ENCODE measurements at regions not wholly inside any gene's neighbourhood (a gene's known extent, or its start where the extent isn't known, plus 50 kb on each side); places are given as distances from the start of the nearest gene placed in this dataset.

- Histone ChIP-seq H3K4me1 (ENCODE audit: control insufficient read depth, insufficient read depth, low read length) (no peaks in the 10 kb centered on the region), H3K36me3 (ENCODE audit: control insufficient read depth in 2 of 2, insufficient read depth in 1 of 2, low read length in 2 of 2) (no peaks in the 10 kb centered on the region), H3K4me3 (ENCODE audit: low read depth, low read length) (no peak overlapping the region), H3K9me3 (ENCODE audit: control insufficient read depth, insufficient read depth, low read depth, low read length) (no peaks in the 10 kb centered on the region; the same call in 1 of the 2 replicates), H3K27ac (ENCODE audit: extremely low read depth, low read depth, low read length) (no peak overlapping the region)
- ChIA-PET POLR2A (no interaction called here), CTCF (no interaction called here)
- TF ChIP-seq SALL2 (tag by site-specific recombination; IDR thresholded peaks at IDR 0.05; ENCODE audit: borderline replicate concordance) (no peak), MZF1 (tag by site-specific recombination; IDR thresholded peaks at IDR 0.05; ENCODE audit: borderline replicate concordance) (no peak), BCL11A (tag by site-specific recombination; IDR thresholded peaks at IDR 0.05; ENCODE audit: low read depth) (no peak), ZNF121 (tag by site-specific recombination; IDR thresholded peaks at IDR 0.05) (no peak), ZNF529 (tag by site-specific recombination; IDR thresholded peaks at IDR 0.05; ENCODE audit: insufficient replicate concordance) (no peak), ZNF600 (tag by site-specific recombination; IDR thresholded peaks at IDR 0.05) (no peak), ZNF623 (tag by site-specific recombination; IDR thresholded peaks at IDR 0.05) (no peak), MYNN (tag by site-specific recombination; IDR thresholded peaks at IDR 0.05; ENCODE audit: borderline replicate concordance) (no peak), ZBTB21 (tag by site-specific recombination; IDR thresholded peaks at IDR 0.05) (no peak), ZNF133 (tag by site-specific recombination; IDR thresholded peaks at IDR 0.05) (no peak), ZNF311 (tag by site-specific recombination; IDR thresholded peaks at IDR 0.05; ENCODE audit: borderline replicate concordance) (no peak), ZSCAN16 (tag by site-specific recombination; IDR thresholded peaks at IDR 0.05) (no peak), ZNF302 (tag by site-specific recombination; IDR thresholded peaks at IDR 0.05; ENCODE audit: low read depth) (no peak), ZNF146 (tag by site-specific recombination; IDR thresholded peaks at IDR 0.05) (no peak), ZFHX2 (tag by site-specific recombination; conservative IDR thresholded peaks at IDR 0.05) (no peak), ZSCAN4 (tag by site-specific recombination; IDR thresholded peaks at IDR 0.05) (no peak)
These were observed 367.6 kb downstream of the TENT5A start for GRCh38 chr6:81384921-81385320.

- ChIA-PET POLR2A (no interaction called here), CTCF (interaction anchor here (0.6 to 0.7 kb wide), 2 partner anchors 21 to 410 kb away, joined by 3 read pairs; no protein-coding TSS in a partner anchor)
- Histone ChIP-seq H3K4me3 (ENCODE audit: low read depth, low read length) (no peak overlapping the region), H3K4me1 (ENCODE audit: control insufficient read depth, insufficient read depth, low read length) (no peaks in the 10 kb centered on the region), H3K27ac (ENCODE audit: extremely low read depth, low read depth, low read length) (no peak overlapping the region), H3K9me3 (ENCODE audit: control insufficient read depth, insufficient read depth, low read depth, low read length) (no peaks in the 10 kb centered on the region; the same call in 1 of the 2 replicates), H3K36me3 (ENCODE audit: control insufficient read depth in 2 of 2, insufficient read depth in 1 of 2, low read length in 2 of 2) (no peaks in the 10 kb centered on the region)
- TF ChIP-seq ZSCAN30 (tag by site-specific recombination; IDR thresholded peaks at IDR 0.05) (no peak), MYNN (tag by site-specific recombination; IDR thresholded peaks at IDR 0.05; ENCODE audit: borderline replicate concordance) (no peak), ZNF677 (tag by site-specific recombination; IDR thresholded peaks at IDR 0.05) (no peak), KLF1 (tag by site-specific recombination; IDR thresholded peaks at IDR 0.05) (no peak), SP2 (tag by site-specific recombination; IDR thresholded peaks at IDR 0.05) (no peak), ZNF274 (IDR thresholded peaks at IDR 0.05; ENCODE audit: low read length) (no peak), ZNF274 (tag by site-specific recombination; IDR thresholded peaks at IDR 0.05; ENCODE audit: borderline replicate concordance) (no peak), ZNF629 (tag by site-specific recombination; IDR thresholded peaks at IDR 0.05) (no peak), ZSCAN5A (tag by site-specific recombination; IDR thresholded peaks at IDR 0.05) (no peak), MEIS1 (CRISPR knock-in tag; IDR thresholded peaks at IDR 0.05; ENCODE audit: borderline replicate concordance) (no peak), ZNF529 (tag by site-specific recombination; IDR thresholded peaks at IDR 0.05; ENCODE audit: insufficient replicate concordance) (no peak), ZFP69B (tag by site-specific recombination; IDR thresholded peaks at IDR 0.05) (no peak), REPIN1 (tag by site-specific recombination; IDR thresholded peaks at IDR 0.05; ENCODE audit: low read depth) (no peak), ZNF48 (tag by site-specific recombination; IDR thresholded peaks at IDR 0.05) (no peak), PRDM1 (tag by site-specific recombination; IDR thresholded peaks at IDR 0.05) (no peak), ZNF335 (tag by site-specific recombination; conservative IDR thresholded peaks at IDR 0.05) (no peak), ZNF2 (tag by site-specific recombination; IDR thresholded peaks at IDR 0.05) (no peak)
These were observed 369.0 kb downstream of the TENT5A start for GRCh38 chr6:81383472-81383871.
